GM23248 (cell line): ENCODE measurements at regions not wholly inside any gene's neighbourhood (a gene's known extent, or its start where the extent isn't known, plus 50 kb on each side); places are given as distances from the start of the nearest gene placed in this dataset.

Experiments used
- EZH2 ChIP-seq: fragments of 200-600 bp; sonication (generic); IDR thresholded peaks from 2 replicates; pipeline ENCODE4 v1.6.1; 2018; ENCODE audit warnings: antibody characterized with exemption, mild to moderate bottlenecking; ENCODE audit not compliant: insufficient read depth, poor library complexity, severe bottlenecking
- EZH2phosphoT487 ChIP-seq: fragments of 200-600 bp; sonication (generic); IDR thresholded peaks from 2 replicates; pipeline ENCODE4 v1.6.1; 2018; ENCODE audit warnings: antibody characterized with exemption, moderate library complexity, mild to moderate bottlenecking, low read depth; ENCODE audit not compliant: insufficient read depth

- TF ChIP-seq EZH2 (no peak), EZH2phosphoT487 (no peak)
These were observed 70.6 kb upstream of the GLIS3 start for GRCh38 chr9:4370501-4370900.
